ENCODE measurements at regions not wholly inside any gene's neighbourhood (a gene's known extent, or its start where the extent isn't known, plus 50 kb on each side); places are given as distances from the start of the nearest gene placed in this dataset.
"Not testable (repeated sequence)": the region's sequence is repeated elsewhere in the genome, so short reads cannot be mapped to it uniquely, and the experiment has no call there.

DNA sequence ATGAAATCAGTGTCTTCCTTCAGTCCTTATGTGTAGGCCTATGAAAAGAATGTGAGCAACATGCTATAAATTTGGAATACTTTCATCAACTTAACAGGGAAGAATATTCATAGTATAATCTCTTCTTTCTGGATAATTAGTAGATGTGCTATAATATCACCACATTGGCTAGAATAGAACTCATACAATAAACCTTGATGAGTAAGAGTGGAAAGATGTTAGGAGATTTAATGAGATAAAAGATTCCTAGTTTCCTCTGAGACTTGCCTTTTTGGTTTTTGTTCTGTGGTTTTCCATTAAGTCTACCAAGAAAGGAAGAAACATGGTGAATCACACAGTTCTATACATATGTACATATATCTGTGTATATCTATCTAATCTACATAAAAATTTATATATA lies 301.8 kb upstream of the PRR16 start:
- intact Hi-C loops (cut with DNase I), result no loop called here
- no peaks in the 10 kb centered on the region for H3K9me3 ChIP-seq
- H3K36me3 ChIP-seq, result no peaks in the 10 kb centered on the region
- no peak for DNase-seq (ENCODE audit: low spot score)
- H3K4me1 ChIP-seq (replicated peaks), result no peaks in the 10 kb centered on the region
- H3K4me3 ChIP-seq, result no peak overlapping the region
- H3K27me3 ChIP-seq (replicated peaks; ENCODE audit: insufficient read depth), result no peaks in the 10 kb centered on the region
- TF ChIP-seq POLR2AphosphoS5 (IDR thresholded peaks at IDR 0.05), result no peak
- no peak for TF ChIP-seq POLR2A (IDR thresholded peaks at IDR 0.05)
- TF ChIP-seq CTCF (IDR thresholded peaks at IDR 0.05), result no peak
- no peak overlapping the region for H3K27ac ChIP-seq

DNA sequence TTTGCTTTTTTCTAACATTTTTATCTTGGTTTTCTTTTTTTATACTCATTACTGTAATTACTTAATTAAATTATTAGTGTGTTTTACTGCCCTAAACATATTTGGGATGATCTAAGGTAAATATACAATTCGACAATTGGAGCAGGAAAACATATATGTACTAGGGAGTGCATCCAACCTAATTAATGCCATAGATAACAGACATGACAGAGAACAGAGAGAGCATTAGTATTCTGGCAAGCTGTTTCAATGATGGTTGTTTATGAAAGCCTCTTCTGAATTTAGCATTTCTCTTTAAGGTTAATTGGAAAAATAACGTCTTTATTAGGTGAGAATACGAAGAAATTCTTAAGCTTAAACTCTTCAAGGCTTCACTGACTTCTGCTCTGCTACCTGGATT lies 300.1 kb upstream of the PRR16 start:
- H3K4me1 ChIP-seq (replicated peaks), result no peaks in the 10 kb centered on the region
- no peaks in the 10 kb centered on the region for H3K27me3 ChIP-seq (replicated peaks; ENCODE audit: insufficient read depth)
- no peaks in the 10 kb centered on the region for H3K9me3 ChIP-seq
- intact Hi-C loops (cut with DNase I), result no loop called here
- no peak for DNase-seq (ENCODE audit: low spot score)
- no peak for TF ChIP-seq CTCF (IDR thresholded peaks at IDR 0.05)
- TF ChIP-seq POLR2A (IDR thresholded peaks at IDR 0.05), result no peak
- no peak for TF ChIP-seq POLR2AphosphoS5 (IDR thresholded peaks at IDR 0.05)
- no peak overlapping the region for H3K27ac ChIP-seq
- H3K36me3 ChIP-seq, result no peaks in the 10 kb centered on the region
- H3K4me3 ChIP-seq, result no peak overlapping the region
- 65% methylated on average over 3 of the region's 3 CpGs for WGBS

GRCh38 chr5:120164986-120165385 lies 299.1 kb upstream of the PRR16 start:
- 87% methylated on average over 1 of the region's 1 CpG for WGBS
- Histone ChIP-seq H3K27me3 (replicated peaks; ENCODE audit: insufficient read depth) (no peaks in the 10 kb centered on the region), H3K9me3 (no peaks in the 10 kb centered on the region), H3K36me3 (no peaks in the 10 kb centered on the region), H3K4me3 (no peak overlapping the region), H3K4me1 (replicated peaks) (no peaks in the 10 kb centered on the region), H3K27ac (no peak overlapping the region)
- intact Hi-C loops (cut with DNase I), result no loop called here
- TF ChIP-seq POLR2A (IDR thresholded peaks at IDR 0.05), result no peak
- no peak for TF ChIP-seq CTCF (IDR thresholded peaks at IDR 0.05)
- TF ChIP-seq POLR2AphosphoS5 (IDR thresholded peaks at IDR 0.05), result no peak
- DNase-seq (ENCODE audit: low spot score), result no peak

GRCh38 chr5:120173125-120173524 lies 291.0 kb upstream of the PRR16 start:
- Histone ChIP-seq H3K27me3 (replicated peaks; ENCODE audit: insufficient read depth) (no peaks in the 10 kb centered on the region), H3K4me3 (no peak overlapping the region), H3K36me3 (no peaks in the 10 kb centered on the region), H3K27ac (no peak overlapping the region), H3K4me1 (replicated peaks) (no peaks in the 10 kb centered on the region), H3K9me3 (no peaks in the 10 kb centered on the region)
- TF ChIP-seq CTCF (IDR thresholded peaks at IDR 0.05) (no peak), POLR2A (IDR thresholded peaks at IDR 0.05) (no peak), POLR2AphosphoS5 (IDR thresholded peaks at IDR 0.05) (no peak)
- DNase-seq (ENCODE audit: low spot score), result no peak
- WGBS, result 98% methylated on average over 3 of the region's 3 CpGs
- intact Hi-C loops (cut with DNase I), result no loop called here

DNA sequence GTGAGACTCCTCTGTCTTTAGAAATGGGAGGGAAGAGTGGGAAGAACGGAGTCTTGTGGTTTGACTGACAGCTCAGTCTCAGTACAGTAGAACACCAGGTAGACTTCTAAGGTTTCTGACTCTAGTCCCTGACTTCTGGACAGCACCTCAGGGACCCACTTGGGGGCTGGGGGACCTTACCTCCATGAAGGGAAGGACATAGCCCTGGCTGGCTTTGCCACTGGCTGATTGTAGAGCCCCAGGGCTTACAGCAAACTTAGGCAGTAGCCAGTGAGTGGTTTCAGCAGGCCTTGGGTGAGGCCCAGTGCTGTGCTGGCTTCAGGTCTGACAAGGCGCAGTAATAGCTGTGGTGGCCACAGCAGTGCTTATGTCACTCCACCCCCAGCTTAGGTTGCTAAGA lies 290.0 kb upstream of the PRR16 start:
- Histone ChIP-seq H3K27me3 (replicated peaks; ENCODE audit: insufficient read depth) (no peaks in the 10 kb centered on the region), H3K4me1 (replicated peaks) (no peaks in the 10 kb centered on the region), H3K9me3 (no peaks in the 10 kb centered on the region), H3K27ac (no peak overlapping the region), H3K36me3 (no peaks in the 10 kb centered on the region), H3K4me3 (no peak overlapping the region)
- TF ChIP-seq POLR2A (IDR thresholded peaks at IDR 0.05) (no peak), POLR2AphosphoS5 (IDR thresholded peaks at IDR 0.05) (no peak), CTCF (IDR thresholded peaks at IDR 0.05) (no peak)
- intact Hi-C loops (cut with DNase I), result no loop called here
- WGBS, result 100% methylated on average over 2 of the region's 2 CpGs
- DNase-seq (ENCODE audit: low spot score), result no peak

GRCh38 chr5:120181238-120181637 lies 282.9 kb upstream of the PRR16 start:
- H3K9me3 ChIP-seq; H3K4me3 ChIP-seq; H3K36me3 ChIP-seq; H3K4me1 ChIP-seq (replicated peaks); H3K27me3 ChIP-seq (replicated peaks; ENCODE audit: insufficient read depth); DNase-seq (ENCODE audit: low spot score); H3K27ac ChIP-seq; intact Hi-C loops (cut with DNase I): not testable (repeated sequence)
- WGBS, result over 99% methylated on average over 10 of the region's 10 CpGs

DNA sequence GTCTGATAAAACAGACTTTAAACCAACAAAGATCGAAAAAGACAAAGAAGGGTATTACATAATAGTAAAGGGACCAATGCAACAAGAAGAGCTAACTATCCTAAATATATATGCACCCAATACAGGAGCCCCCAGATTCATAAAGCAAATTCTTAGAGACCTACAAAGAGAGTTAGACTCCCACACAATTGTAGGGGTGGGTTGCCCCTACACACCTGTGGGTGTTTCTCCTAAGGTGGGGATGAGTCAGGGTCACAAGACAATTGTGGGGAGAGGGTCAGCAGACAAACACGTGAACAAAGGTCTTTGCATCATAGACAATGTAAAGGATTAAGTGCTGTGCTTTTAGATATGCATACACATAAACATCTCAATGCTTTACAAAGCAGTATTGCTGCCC lies 269.4 kb upstream of the PRR16 start:
- intact Hi-C loops (cut with DNase I); H3K4me3 ChIP-seq; H3K36me3 ChIP-seq; H3K9me3 ChIP-seq; H3K4me1 ChIP-seq (replicated peaks); H3K27ac ChIP-seq; H3K27me3 ChIP-seq (replicated peaks; ENCODE audit: insufficient read depth); DNase-seq (ENCODE audit: low spot score): not testable (repeated sequence)
- WGBS, result 84% methylated on average over 2 of the region's 2 CpGs
